ENCODE measurements at regions not wholly inside any gene's neighbourhood (a gene's known extent, or its start where the extent isn't known, plus 50 kb on each side); places are given as distances from the start of the nearest gene placed in this dataset.

- TF ChIP-seq CTCF (IDR thresholded peaks at IDR 0.05) (no peak), EZH2phosphoT487 (IDR thresholded peaks at IDR 0.05) (no peak)
These were observed 246.6 kb downstream of the FAM76B start for GRCh38 chr11:95542868-95543551.
